HepG2 (cell line): ENCODE measurements at regions not wholly inside any gene's neighbourhood (a gene's known extent, or its start where the extent isn't known, plus 50 kb on each side); places are given as distances from the start of the nearest gene placed in this dataset.

Experiments
- ATAC-seq: fragments of 200-7000 bp; cut with Tn5 transposase; 3 replicates; pipeline ENCODE4 v1.9.1; 2020; ENCODE audit warnings: mild to moderate bottlenecking, moderate library complexity
- BruUV-seq: library from RNA; stranded (reverse); fragments of 400-500 nt; replicated peaks from 2 replicates; lab custom pipeline; 2021; lab: Mats Ljungman, UMichigan
- CTCF ChIA-PET: fragments of 300-600 bp; formaldehyde crosslinking; extraction: SDS; loops from one replicate; lab custom pipeline; 2021; ENCODE audit warnings: low total read pairs, inconsistent platforms, low intra/inter-chr PET ratio; lab: Yijun Ruan, JAX
- POLR2A ChIA-PET: fragments of 350-600 bp; sonication (Branson Sonifier 250); formaldehyde crosslinking; loops from one replicate; lab custom pipeline; 2020; ENCODE audit warnings: antibody characterized with exemption, inconsistent platforms; lab: Yijun Ruan, JAX
- DNase-seq: peaks from one replicate; pipeline ENCODE4 v3.0.0-alpha.2; 2015; ENCODE audit warnings: low spot score
- FAIRE-seq: peaks from 3 replicates; lab custom pipeline; 2011; peaks lifted over from hg19 to GRCh38; lab: Jason Lieb, UNC
- H2AFZ ChIP-seq: one replicate; pipeline ENCODE4 v1.6.1; 2011; ENCODE audit warnings: low read length, inconsistent platforms
- H3K27ac ChIP-seq: fragments of 300-600 bp; 3 replicates; pipeline ENCODE4 v1.8.0; 2011; ENCODE audit warnings: mixed run types, mild to moderate bottlenecking, mixed read lengths, low read length, inconsistent platforms; ENCODE audit not compliant: insufficient read depth; ENCODE audit errors: extremely low read length
- H3K27me3 ChIP-seq, 2 experiments: fragments of 200-600 bp in 1 of 2; 2 replicates in 1 of 2; 3 replicates in 1 of 2; pipeline versions ENCODE4 v1.6.0 to v1.8.0; 2011; ENCODE audit warnings: low read length in 2 of 2, mild to moderate bottlenecking in 2 of 2, moderate library complexity in 2 of 2, inconsistent platforms in 1 of 2; ENCODE audit not compliant: insufficient read depth in 2 of 2, control insufficient read depth in 1 of 2
- H3K36me3 ChIP-seq, 2 experiments: fragments of 200-600 bp in 1 of 2; replicated peaks in 1 of 2; 2 replicates in 1 of 2; 3 replicates in 1 of 2; pipeline versions ENCODE4 v1.5.1 to v1.8.0; 2011; ENCODE audit warnings: low read length in 2 of 2, inconsistent platforms in 1 of 2; ENCODE audit not compliant: insufficient read depth in 2 of 2, control insufficient read depth in 1 of 2
- H3K4me1 ChIP-seq: 2 replicates; pipeline ENCODE4 v1.5.1; 2012; ENCODE audit warnings: low read length, inconsistent platforms; ENCODE audit not compliant: insufficient read depth
- H3K4me2 ChIP-seq: 2 replicates; pipeline ENCODE4 v1.6.0; 2011; ENCODE audit warnings: low read depth, low read length, inconsistent platforms
- H3K4me3 ChIP-seq, 3 experiments: fragments of 200-600 bp in 1 of 3; sonication (generic), shearing (Covaris generic) in 1 of 3; replicated peaks in 1 of 3; 2 replicates each; pipeline ENCODE4 v1.5.1; 2011 to 2016; ENCODE audit warnings: low read length in 3 of 3, inconsistent platforms in 2 of 3, low read depth in 2 of 3, mild to moderate bottlenecking in 2 of 3, control low read depth in 1 of 3, mixed read lengths in 1 of 3; ENCODE audit not compliant: insufficient read depth in 1 of 3
- H3K79me2 ChIP-seq: one replicate; pipeline ENCODE4 v1.6.1; 2011; ENCODE audit warnings: low read length, inconsistent platforms; ENCODE audit not compliant: insufficient read depth
- H3K9ac ChIP-seq: 2 replicates; pipeline ENCODE4 v1.6.0; 2011; ENCODE audit warnings: mild to moderate bottlenecking, low read depth, low read length, inconsistent platforms; ENCODE audit not compliant: insufficient read depth
- H3K9me3 ChIP-seq: 2 replicates; pipeline ENCODE4 v1.5.1; 2012; ENCODE audit warnings: mild to moderate bottlenecking, low read length
- H4K20me1 ChIP-seq: 2 replicates; pipeline ENCODE4 v1.6.0; 2011; ENCODE audit warnings: inconsistent platforms, mild to moderate bottlenecking, low read length, moderate library complexity; ENCODE audit not compliant: insufficient read depth
- HNF4A ChIP-seq: sonication (generic); formaldehyde crosslinking; IDR thresholded peaks from 2 replicates; pipeline ENCODE4 v1.4.0; 2020; ENCODE audit warnings: missing genetic modification reagents
- LRRFIP1 ChIP-seq: sonication (generic); formaldehyde crosslinking; conservative IDR thresholded peaks from 2 replicates; pipeline ENCODE4 v1.4.0; 2020; ENCODE audit warnings: missing genetic modification reagents
- ZHX2 ChIP-seq, 2 experiments: sonication (generic) in 1 of 2; formaldehyde crosslinking in 1 of 2; IDR thresholded peaks; 2 replicates each; pipeline versions ENCODE4 v1.6.1 to v1.9.0; 2014 to 2022; ENCODE audit warnings: antibody characterized with exemption in 1 of 2, borderline replicate concordance in 1 of 2, inconsistent platforms in 1 of 2, low read depth in 1 of 2, missing genetic modification reagents in 1 of 2
- WGBS: methylation state at CpG from one replicate; pipeline ENCODE4 v1.1.6; 2017; ENCODE audit warnings: low lambda C conversion rate; 5-methylcytosine and 5-hydroxymethylcytosine counted together
- in situ Hi-C: cut with HindIII; loops from 2 replicates; pipeline ENCODE4 v1.10.0; 2017; ENCODE audit warnings: low pct_unique_long_range_greater_than_20kb; ENCODE audit not compliant: extremely low pct_ligation_motif_present
- intact Hi-C: fragments of 100-400 bp; cut with micrococcal nuclease; formaldehyde crosslinking; loops from one replicate; pipeline ENCODE4 v1.10.0; 2022; ENCODE audit not compliant: unreplicated experiment

- Histone ChIP-seq H3K36me3 (no peaks in the 10 kb centered on the region), H3K9me3 (no peaks in the 10 kb centered on the region), H4K20me1 (no peaks in the 10 kb centered on the region), H3K4me3 (no peak overlapping the region), H3K9ac (no peak overlapping the region), H3K79me2 (no peaks in the 10 kb centered on the region), H3K27me3 (peaks cover 0 to 15% of the 10 kb centered on the region in 2 experiments; a peak in 3 of 5 replicates), H2AFZ (no peak overlapping the region), H3K4me1 (no peaks in the 10 kb centered on the region), H3K27ac (no peak overlapping the region), H3K4me2 (no peak overlapping the region)
- in situ Hi-C loops (no loop called here), intact Hi-C loops (no loop called here)
- BruUV-seq, result no TSS peak
- DNase-seq, result no peak
- POLR2A ChIA-PET, result no interaction called here
- FAIRE-seq, result no peak
- TF ChIP-seq HNF4A (CRISPR knock-in tag) (no peak), LRRFIP1 (CRISPR knock-in tag) (no peak), ZHX2 (IDR thresholded peaks at IDR 0.05; ENCODE audit: low read depth) (no peak), ZHX2 (CRISPR knock-in tag; IDR thresholded peaks at IDR 0.05; ENCODE audit: borderline replicate concordance) (no peak)
- 2% methylated on average over 3 of the region's 3 CpGs for WGBS
- CTCF ChIA-PET, result no interaction called here
- no peak for ATAC-seq
Observed at GRCh38 chr16:86395477-86395876, 114.8 kb upstream of the FOXF1 start.
